ENCODE measurements at regions not wholly inside any gene's neighbourhood (a gene's known extent, or its start where the extent isn't known, plus 50 kb on each side); places are given as distances from the start of the nearest gene placed in this dataset.

DNA sequence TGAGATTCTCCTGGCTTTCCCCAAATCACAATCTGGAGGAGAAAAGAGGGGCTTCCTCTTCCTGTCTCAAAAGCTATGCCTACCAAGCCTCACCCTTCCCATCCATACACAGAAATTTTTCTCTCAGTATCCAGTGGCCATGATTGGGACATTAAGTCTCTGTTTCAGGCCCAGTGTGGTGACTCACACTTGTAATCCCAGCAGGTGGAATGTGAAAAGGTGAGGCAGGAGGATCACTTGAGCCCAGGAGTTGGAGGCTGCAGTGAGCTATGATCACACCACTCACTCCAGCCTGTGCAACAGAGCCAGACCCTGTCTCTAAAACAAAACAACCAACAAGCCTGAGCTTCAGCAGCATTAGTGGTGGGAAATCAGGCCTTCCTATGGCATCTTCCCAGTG lies 210.0 kb downstream of the OGFRL1 start:
- no peak overlapping the region for H3K27ac Mint-ChIP-seq
- Histone ChIP-seq H4K91ac (ENCODE audit: insufficient read length, low read depth, low read length) (no peak overlapping the region), H2BK20ac (ENCODE audit: low read depth, low read length, poor library complexity, severe bottlenecking) (no peak overlapping the region), H3K4me1 (ENCODE audit: insufficient read depth, low read length) (no peaks in the 10 kb centered on the region; the same call in 1 of the 2 replicates), H3K18ac (ENCODE audit: insufficient read length, low read depth, low read length) (no peak overlapping the region), H2BK12ac (ENCODE audit: insufficient read length, low read depth, low read length) (no peak overlapping the region), H2AK5ac (ENCODE audit: insufficient read length, low read length) (no peak overlapping the region), H4K5ac (ENCODE audit: insufficient read length, low read depth, low read length) (no peak overlapping the region), H3K9ac (ENCODE audit: extremely low read depth, insufficient read length, low read length) (no peak overlapping the region), H2BK5ac (ENCODE audit: insufficient read length, low read length) (no peak overlapping the region), H3K56ac (ENCODE audit: insufficient read length, low read depth, low read length) (no peak overlapping the region), H3K27ac (ENCODE audit: insufficient read length, low read depth, low read length) (no peak overlapping the region), H3K4me2 (ENCODE audit: insufficient read depth, insufficient read length, low read length) (no peak overlapping the region), H3K23me2 (ENCODE audit: insufficient read length, low read depth, low read length, poor library complexity, severe bottlenecking) (no peaks in the 10 kb centered on the region), H3K14ac (ENCODE audit: insufficient read depth, low read length) (no peak overlapping the region), H3K23ac (ENCODE audit: insufficient read length, low read depth, low read length) (no peak overlapping the region), H3T11ph (ENCODE audit: low read length) (no peak overlapping the region), H3K27me3 (ENCODE audit: insufficient read depth, low read length) (no peaks in the 10 kb centered on the region), H2AFZ (ENCODE audit: low read length) (no peak overlapping the region), H3K4ac (ENCODE audit: low read depth, low read length) (no peak overlapping the region), H3K9me3 (ENCODE audit: control insufficient read depth, low read depth, low read length) (no peaks in the 10 kb centered on the region), H3K79me1 (ENCODE audit: insufficient read depth, low read depth, low read length, poor library complexity, severe bottlenecking) (no peaks in the 10 kb centered on the region), H2BK120ac (ENCODE audit: low read depth, low read length, poor library complexity, severe bottlenecking) (no peak overlapping the region), H3K79me2 (ENCODE audit: insufficient read depth, low read length) (no peaks in the 10 kb centered on the region), H2BK15ac (ENCODE audit: low read depth, low read length) (no peak overlapping the region), H4K20me1 (ENCODE audit: control insufficient read depth, insufficient read depth, insufficient read length) (no peaks in the 10 kb centered on the region), H4K8ac (replicated peaks; ENCODE audit: insufficient read length, low read depth, low read length) (no peak overlapping the region)
- H3K27me3 Mint-ChIP-seq (ENCODE audit: low read depth): no peaks in the 10 kb centered on the region
- H3K4me1 Mint-ChIP-seq: peaks cover 16 to 17% of the 10 kb centered on the region in 2 experiments
- no peaks in the 10 kb centered on the region for H3K9me3 Mint-ChIP-seq
- no peak overlapping the region for H3K4me3 Mint-ChIP-seq
- H3K36me3 Mint-ChIP-seq (ENCODE audit: insufficient read depth in 1 of 3, low read depth in 3 of 3): no peaks in the 10 kb centered on the region
- TF ChIP-seq CTCF (conservative IDR thresholded peaks at IDR 0.05): no peak
- DNase-seq: no peak
